Stimulated activated CD8-positive, alpha-beta memory T cell treated with anti-CD3 and anti-CD28 coated beads, Interleukin-12 subunit alpha, Interleukin-12 subunit beta, amount 100 ng/mL, for 24 hours (primary cell): ENCODE measurements at regions not wholly inside any gene's neighbourhood (a gene's known extent, or its start where the extent isn't known, plus 50 kb on each side); places are given as distances from the start of the nearest gene placed in this dataset.

Experiments used
- DNase-seq: peaks from one replicate; pipeline ENCODE4 v3.0.0-alpha.2; 2020; ENCODE audit errors: extremely low read depth

- no peak for DNase-seq
These were observed 1504.5 kb downstream of the AACS start for GRCh38 chr12:126569706-126570105.

GRCh38 chr12:126570566-126570965 lies 1505.3 kb downstream of the AACS start:
- no peak for DNase-seq

GRCh38 chr12:126572170-126572569 lies 1506.9 kb downstream of the AACS start:
- DNase-seq: no peak

GRCh38 chr12:126581655-126582054 lies 1516.4 kb downstream of the AACS start:
- DNase-seq: no peak

- DNase-seq: no peak
These were observed 1517.0 kb downstream of the AACS start for GRCh38 chr12:126582231-126582630.

GRCh38 chr12:126588586-126589249 lies 1523.5 kb downstream of the AACS start:
- no peak for DNase-seq

- no peak for DNase-seq
These were observed 1526.3 kb downstream of the AACS start for GRCh38 chr12:126591533-126591932.

- no peak for DNase-seq
These were observed 1536.2 kb downstream of the AACS start for GRCh38 chr12:126601184-126602170.

- no peak for DNase-seq
These were observed 1537.4 kb downstream of the AACS start for GRCh38 chr12:126602612-126603011.

GRCh38 chr12:126607157-126607556 lies 1541.9 kb downstream of the AACS start:
- DNase-seq: no peak

GRCh38 chr12:126607867-126608266 lies 1542.6 kb downstream of the AACS start:
- DNase-seq: no peak

GRCh38 chr12:126608607-126609175 lies 1543.5 kb downstream of the AACS start:
- no peak for DNase-seq

- DNase-seq: no peak
These were observed 1551.2 kb downstream of the AACS start for GRCh38 chr12:126616441-126616840.

- DNase-seq: no peak
These were observed 1552.1 kb downstream of the AACS start for GRCh38 chr12:126617312-126617711.

- no peak for DNase-seq
These were observed 1562.4 kb downstream of the AACS start for GRCh38 chr12:126627596-126627995.

- DNase-seq: no peak
These were observed 1571.6 kb downstream of the AACS start for GRCh38 chr12:126636821-126637220.

GRCh38 chr12:126644236-126645020 lies 1579.2 kb downstream of the AACS start:
- no peak for DNase-seq

- DNase-seq: no peak
These were observed 1582.8 kb downstream of the AACS start for GRCh38 chr12:126648074-126648473.

GRCh38 chr12:126651133-126651532 lies 1585.9 kb downstream of the AACS start:
- no peak for DNase-seq

GRCh38 chr12:126663304-126664094 lies 1598.3 kb downstream of the AACS start:
- DNase-seq: no peak

- DNase-seq: no peak
These were observed 1599.6 kb upstream of the TMEM132C start for GRCh38 chr12:126667339-126667738.
